Hematopoietic multipotent progenitor cell treated with erythropoietin and hydrocortisone succinate and interleukin-3 and kit ligand, for 17 days (in vitro differentiated cells): ENCODE measurements at regions not wholly inside any gene's neighbourhood (a gene's known extent, or its start where the extent isn't known, plus 50 kb on each side); places are given as distances from the start of the nearest gene placed in this dataset.

Experiments used
- DNase-seq: peaks from one replicate; pipeline ENCODE4 v3.0.0-alpha.2; 2015; ENCODE audit warnings: low spot score

DNA sequence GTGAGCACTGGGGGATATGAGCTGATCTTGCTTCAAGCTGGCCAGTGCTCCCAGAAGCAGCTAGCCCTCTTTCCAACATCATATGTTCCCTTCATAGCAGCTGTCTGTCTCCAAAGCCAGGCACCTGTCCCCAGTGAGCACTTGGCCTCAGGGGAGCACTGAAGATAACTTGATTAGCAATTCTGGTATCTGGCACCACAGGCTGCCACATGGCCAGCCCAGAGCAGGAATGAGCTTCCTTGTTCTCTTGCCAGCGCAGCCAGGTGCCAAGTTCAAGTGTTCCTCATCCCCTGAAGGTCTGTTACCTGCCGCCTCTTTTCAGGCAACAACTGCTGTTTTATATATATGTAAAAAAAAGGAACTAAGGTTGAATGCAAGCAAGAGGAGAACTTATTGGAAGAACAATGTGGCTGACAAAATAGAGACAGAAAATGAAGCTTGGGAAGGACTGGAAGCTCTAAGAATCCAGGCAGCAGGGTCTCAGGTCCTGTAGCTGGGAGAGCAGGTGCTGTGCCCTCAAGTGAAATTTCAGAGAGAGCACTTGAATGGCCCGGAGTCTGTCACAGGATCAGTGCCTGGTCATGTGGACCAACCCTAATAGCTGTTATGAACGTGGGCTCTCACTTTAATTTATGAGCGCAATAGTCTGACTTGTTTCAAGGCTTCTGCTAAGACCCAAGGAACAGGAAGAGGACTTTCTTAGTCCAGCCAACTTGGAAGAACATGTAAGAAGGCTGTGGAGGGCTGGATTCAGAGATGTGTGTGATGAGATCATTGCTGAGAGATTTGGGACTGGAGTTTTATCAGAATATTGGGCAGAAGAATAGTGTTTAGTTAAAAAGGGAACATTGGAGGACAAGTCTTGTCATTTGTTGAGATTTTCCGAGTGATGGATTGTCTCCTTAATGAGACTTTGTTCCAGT is 267.2 kb downstream of the GLRX3 start:
- no peak for DNase-seq

DNA sequence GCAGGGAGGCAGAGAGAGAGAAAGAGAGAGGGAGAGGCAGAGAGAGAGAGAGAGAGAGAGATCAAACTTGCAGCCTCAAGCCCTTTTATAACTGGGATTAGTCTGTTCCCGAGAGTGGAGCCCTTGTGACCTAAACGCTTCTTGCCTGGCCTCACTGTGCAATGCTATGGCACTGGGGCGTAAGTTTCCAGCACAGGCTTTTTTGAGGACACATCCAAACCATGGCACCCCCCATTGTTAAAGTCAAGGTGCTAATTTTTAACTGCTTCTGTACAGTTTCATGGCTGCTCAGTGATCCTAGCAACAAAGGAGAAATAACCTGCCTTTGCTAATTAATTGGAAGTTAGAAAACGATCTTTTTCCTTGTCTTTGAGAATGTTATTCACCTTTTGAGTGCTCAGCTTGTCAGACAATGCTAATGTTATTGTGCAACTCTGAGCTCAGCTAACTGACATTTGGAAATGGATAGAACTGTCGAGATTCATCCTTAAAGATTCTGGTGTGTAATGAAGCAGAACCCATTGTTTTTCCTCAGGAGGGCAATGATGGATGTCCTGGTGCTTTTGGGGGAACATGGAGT is 268.4 kb downstream of the GLRX3 start:
- DNase-seq, result no peak

DNA sequence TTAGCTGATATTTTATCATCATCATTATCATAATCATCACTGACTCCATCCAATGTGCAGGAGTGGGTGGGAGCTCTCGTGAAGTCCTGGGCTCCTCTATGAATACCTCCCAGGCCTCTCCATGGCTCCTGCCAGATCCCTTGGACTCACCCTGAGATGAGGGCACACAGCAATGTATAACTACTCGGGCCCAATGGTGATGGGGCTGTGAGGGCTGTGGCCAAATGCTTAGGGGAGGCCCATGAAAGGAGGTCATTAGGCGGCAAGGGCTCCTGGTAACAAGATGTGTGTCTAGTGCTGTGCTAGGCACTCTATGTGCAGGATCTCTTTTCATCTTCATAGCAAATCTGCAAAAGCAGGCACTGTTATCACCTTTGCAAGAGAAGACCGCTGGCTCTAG is 270.9 kb downstream of the GLRX3 start:
- no peak for DNase-seq

DNA sequence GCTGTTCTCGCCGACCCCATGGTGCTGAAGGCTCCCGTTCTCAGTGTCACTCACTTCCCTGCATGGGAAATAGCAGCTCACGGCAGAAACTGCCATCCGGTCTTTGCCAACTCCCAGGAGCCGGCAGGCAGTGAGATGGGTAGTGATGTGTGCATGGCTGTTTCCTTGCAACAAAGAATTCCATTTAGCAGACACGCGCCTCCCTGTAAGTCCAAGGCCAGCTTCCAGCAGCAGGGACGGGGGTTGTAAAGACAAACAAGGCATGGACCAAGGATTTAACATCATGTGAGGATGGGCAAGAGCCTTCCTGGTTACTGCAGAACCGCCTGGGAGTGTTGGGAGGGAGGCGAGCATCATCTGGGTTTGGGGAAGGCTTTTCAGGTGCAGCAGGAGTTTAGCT is 273.1 kb downstream of the GLRX3 start:
- DNase-seq, result no peak

DNA sequence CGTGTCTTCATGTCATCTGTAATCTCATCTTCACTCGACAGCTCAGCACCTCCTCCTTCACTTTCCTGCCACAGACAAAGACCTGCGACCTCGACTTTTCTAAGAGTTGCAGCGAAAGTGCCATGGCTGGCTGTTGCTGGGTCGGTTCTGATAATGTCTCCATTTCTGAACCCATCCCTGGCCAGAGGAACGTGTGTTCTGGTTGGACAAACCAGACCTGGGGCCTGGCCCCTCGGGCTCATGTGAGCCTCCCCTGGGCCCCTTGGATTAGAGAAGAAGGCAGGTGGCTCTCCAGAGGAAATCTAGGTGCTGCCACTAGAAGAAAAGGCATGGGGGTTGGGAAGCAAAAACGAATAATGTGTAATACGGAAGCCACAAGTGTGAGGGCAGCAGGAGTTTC is 273.7 kb downstream of the GLRX3 start:
- no peak for DNase-seq

DNA sequence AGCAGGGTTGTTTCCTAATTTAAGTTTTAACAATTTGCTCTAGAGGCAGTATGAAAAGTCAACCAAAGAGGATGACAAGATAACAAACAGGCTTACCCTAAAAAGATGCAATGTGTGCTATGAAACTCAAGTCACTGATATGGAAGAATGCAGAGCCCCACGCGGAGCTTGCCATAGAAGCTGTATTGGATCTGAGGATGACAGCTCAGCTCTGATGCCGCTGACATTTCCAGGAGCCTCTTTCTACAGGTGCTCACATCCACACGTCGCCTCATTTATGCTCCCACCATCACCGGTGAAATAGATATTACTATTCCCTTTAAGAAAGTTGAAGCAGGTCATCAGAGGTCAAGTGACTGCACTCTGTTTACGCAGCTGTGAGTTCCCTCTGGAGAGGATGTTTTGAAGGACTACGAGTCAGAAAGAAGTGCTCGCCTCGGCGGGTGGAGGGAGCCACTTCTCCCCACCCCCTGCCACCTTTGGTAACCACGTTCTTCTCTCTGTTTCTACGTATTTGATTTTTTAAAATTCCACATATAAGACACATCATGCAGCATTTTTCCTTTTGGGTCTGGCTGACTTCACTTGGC is 275.4 kb downstream of the GLRX3 start:
- no peak for DNase-seq

DNA sequence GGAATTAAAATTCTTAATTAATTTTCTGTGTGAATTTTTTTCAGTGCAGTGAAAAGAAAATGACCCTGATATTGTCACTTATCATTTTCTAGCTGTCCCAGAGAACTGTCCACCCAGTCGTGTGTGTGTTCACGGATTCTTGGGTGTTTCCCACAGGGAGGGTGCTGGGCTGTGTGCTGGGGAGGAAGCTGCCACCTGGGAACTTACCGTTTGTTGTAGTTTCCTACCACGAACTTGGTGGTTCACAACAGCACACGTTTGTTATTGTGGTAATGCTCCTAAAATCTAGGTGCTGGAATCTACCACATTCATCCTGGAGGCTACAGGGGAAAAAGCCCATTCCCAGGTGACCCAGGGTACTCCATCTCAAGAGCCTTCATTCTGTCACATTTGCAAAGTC is 276.1 kb downstream of the GLRX3 start:
- no peak for DNase-seq

DNA sequence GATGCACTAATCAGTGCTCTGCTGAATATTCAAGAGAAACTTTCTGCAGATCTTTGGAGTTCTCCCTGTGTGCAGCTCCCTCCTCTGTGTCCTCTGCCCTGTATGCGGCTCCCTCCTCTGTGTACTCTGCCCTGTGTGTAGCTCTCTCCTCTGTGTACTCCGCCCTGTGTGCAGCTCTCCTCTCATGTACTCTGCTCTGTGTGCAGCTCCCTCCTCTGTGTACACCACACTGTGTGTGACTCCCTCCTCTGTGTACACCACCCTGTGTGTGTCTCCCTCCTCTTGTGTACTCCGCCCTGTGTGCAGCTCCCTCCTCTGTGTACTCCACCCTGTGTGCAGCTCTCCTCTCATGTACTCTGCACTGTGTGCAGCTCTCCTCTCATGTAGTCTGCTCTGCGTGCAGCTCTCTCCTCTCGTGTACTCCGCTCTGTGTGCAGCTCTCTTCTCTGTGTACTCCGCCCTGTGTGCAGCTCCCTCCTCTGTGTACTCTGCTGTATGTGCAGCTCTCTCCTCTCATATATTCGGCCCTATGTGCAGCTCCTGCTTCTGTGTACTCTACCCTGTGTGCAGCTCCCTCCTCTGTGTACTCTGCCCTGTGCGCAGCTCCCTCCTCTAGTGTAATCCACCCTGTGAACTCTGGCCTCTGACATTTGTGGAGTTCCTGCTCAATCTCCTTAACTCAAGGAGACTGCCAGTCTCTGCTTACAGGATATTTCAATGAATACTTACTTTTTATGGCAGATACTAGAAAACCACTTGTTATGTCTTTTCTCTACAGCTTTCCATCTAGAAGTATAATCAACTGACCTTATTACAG is 280.4 kb downstream of the GLRX3 start:
- no peak for DNase-seq

DNA sequence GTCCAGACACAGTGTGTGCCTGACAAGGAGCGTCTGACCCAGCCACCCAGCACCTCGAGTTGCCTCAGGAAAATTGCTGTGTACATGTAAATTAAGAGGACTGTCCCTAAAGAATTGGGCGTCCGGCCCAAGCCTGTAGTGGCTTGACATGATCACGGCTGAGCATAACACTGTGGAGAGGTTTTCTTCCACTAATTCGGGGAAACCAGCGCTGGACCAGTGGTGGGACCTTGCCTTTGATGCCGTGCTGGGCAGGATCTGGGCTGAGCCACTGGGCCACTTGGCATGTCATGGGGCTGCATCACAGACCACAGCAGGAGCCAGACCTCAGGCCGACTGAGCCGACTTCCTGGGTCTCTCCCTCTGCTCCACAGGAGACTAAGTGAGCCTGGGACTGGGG is 282.5 kb downstream of the GLRX3 start:
- DNase-seq, result no peak

DNA sequence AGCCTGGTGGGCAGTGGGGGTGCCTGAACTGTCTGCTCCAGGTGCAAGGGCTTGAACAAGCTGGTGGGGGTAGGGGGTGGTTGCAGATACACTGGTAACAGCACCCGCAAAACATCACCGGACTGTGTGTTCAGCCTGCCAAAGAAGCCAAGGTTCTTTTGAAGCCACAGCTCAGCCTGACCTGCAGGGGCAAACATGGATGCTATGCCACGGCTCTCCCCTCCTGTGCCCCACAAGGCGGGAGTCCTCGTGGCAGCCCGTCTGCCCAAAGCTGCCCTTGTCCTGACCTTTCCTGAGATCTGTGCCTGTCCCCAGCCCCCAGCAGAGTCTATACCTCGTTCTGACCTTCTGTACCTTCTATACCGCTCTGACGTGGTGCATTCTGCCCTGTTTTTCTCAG is 285.7 kb downstream of the GLRX3 start:
- no peak for DNase-seq

DNA sequence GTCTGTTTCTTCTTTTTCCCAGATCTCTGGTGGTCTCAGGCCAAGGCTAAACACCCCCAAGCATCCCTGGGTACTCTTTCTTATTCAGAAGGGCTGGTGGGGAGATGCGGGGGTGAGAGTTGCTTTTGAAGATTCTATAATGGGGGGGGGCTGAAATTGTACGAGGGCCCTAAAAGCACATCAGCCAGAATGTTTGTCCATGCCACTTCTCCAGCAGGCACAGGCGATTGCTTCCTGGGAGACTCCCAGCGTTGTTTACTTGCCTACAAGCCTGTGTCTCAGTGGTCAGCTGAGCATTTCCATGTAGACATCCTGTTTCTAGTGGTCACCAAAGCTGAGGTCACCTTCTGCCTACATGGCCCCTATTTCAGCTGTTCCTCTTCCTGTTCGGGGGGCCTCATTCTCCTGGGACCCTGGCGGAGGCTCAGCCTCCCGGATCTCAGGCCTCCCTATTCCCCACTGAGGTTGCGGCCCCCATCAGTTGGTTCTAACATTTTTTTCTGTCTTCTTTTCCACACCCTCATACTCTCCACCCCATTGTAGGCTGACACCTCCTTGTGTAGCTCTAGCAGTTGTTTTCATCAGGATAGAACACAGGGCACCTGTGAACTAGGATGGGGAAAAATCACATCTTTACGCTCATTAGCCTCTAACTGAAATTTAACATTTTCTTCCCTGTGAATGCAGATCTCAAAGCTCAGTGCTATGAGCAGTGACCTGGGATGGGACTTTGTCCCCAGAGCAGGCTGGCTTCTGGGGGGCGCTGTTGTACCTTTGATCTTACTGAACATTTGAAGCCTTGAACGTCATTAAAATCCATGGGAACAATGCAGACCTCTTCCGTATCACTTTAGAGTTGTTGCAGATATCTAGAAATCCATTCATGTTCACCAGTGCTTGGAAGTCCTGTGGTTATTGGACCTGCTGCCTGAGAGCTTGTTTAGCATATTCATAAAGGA is 286.5 kb downstream of the GLRX3 start:
- DNase-seq, result no peak

DNA sequence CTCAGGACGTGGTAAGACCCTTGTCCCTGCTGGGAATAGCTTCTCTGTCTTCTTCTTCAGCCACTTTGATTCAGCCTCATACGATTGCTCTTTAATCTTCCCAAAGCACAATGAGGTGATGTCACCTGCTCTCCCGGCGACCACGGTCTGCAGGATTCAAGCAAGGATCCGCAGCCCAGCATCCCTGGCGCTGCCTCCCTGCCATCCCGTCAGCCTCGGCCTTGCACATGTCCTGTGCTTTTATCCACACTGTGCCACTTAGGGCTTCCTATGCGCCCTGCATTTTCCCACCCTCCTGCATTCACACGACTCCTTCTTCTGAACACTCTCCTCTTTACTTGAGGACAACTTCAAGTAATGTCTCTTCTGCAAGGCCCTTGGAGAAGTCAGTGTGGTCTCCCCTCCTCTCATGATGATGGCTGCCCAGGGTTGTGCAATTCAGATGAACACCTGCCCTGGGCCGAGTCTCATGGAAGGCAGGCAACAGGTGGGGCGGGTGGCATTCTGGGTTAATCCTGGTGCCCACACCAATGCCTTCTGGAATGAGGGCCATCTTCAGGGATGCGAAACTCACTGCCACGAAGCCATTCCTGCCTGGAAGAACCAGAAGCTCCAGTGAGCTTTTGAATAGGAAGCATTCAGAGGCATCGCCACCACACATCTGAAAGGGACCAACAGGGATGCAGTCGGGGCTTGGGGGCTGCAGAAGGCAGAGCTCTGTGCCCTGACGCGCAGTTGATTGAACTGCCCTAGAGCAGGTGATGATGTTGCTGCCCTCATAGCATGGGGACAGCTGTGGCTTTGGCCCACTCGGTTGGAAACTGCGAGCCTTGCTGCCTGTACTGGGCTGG is 287.5 kb downstream of the GLRX3 start:
- no peak for DNase-seq

DNA sequence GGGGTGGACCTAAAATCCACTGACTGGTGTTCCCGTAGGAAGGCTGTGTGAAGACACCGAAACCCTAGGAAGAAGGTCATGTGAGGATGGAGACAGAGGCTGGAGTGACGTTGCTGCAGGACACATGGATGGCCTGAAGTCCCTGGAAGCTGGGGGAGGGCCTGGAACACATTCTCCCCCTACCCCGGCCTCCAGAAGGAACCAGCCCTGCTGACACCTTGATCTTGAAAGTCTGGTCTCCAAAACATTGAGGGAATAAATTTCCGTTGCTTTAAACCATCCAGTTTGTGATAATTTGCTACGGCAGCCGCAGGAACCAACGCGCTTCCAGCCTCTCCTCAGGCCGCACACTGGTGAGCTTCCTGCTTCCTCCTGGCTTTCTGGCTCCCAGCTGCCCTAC is 288.2 kb downstream of the GLRX3 start:
- no peak for DNase-seq

DNA sequence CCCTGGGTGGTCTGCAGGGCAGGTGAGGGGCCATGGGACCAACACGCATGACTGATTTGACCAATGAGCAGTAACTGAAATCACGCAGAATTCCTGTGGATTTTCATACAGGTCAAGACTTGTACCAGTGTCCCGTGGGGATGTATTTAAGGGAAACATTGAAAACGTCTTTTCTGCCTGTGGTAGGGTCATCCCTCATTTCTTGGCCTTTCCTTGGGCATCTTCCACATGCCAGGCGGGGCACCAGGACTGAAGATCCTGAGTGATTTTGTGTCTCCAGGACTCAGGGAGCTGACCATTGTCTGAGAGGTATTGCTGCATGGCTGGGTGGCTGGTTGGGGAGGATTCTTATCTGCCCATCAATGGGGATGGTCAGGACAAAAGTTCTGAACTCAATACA is 289.0 kb downstream of the GLRX3 start:
- no peak for DNase-seq

DNA sequence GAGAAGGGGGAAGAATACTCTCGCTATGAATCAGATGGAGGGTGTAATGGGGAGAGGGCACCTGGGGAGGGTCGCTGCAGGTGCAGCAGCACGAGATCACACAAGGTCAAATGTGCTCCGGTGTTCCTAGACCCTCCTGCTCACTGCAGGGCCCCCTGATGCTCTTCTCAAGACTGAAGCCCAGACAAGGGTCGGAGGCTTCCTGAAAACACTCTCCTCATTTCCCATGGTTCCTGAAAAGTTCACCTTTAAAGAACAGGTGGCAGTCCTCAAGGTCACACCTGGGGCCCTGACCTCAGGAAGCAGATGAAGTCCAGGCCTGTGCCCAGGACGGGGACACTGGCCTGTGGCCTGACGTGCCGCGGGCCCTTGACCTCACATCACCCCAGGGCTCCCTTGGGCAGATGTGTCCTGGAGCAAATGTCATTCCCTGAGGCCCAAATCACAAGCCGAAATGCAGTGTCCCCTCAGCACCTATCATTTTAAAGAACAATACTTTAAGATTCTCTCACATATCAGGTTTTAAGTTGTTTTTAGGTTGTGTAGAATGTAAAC is 289.8 kb downstream of the GLRX3 start:
- DNase-seq, result no peak

DNA sequence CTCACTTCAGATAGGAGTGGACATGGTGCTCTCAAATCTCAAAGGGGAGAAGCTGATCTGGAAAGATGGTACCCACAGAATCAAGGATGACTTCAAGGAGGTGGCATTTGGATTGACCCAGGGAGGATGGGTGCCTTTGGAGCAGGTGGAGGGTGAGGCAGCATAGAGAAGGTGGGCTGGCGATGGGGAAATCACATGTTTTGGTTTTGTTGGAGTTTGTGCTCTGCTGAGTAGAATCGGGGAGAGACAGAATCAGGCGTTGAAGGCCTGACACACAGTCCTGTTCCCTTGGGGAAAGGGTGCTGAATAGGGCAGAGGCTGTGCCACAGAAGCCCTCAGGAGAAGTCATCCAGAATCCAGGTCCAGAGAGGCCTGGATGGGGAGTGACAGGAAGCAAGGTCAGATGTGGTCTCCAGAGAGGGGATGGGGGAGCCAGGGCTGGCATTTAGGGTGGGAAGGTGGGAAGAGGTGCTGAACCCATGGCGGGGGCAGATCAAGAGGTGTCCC is 291.1 kb downstream of the GLRX3 start:
- DNase-seq, result no peak

DNA sequence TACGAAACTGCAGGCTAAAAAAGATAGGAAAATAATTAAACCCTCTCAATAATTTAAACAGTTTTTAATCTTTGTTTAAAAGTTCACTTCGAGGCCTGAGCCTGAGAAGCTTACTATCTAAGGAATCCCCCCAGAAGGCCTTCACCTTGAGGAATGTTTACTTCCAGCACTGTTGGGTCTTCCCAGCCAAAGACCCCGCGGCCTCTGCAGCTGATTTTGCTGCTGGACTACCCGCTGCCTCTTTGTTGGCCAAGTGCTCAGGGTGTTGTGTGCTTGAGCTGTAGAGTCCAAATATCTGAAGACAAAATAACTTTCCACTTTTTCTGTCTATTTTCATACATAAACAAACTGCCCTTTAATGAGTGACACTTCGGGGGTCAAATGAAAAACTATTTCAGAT is 292.7 kb downstream of the GLRX3 start:
- DNase-seq, result no peak

DNA sequence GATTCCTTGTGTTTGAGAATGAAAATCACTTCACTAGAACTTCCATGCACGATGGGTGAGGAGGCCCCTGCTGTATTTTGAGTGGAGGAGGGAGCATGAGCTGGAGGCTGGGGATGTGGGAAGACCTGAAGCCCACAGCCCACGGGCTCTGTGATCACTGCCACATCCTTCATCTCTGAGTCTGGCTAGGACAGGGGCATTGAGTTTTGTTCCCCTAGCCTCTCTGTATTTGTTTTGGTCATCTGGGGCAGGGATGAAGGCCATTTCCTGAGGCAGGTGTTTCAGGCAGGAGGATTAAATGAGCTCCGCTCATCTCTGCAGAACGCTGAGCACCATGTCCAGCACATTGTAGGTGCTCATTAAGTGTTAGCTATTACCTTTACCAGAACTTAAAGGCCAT is 293.6 kb downstream of the GLRX3 start:
- no peak for DNase-seq

DNA sequence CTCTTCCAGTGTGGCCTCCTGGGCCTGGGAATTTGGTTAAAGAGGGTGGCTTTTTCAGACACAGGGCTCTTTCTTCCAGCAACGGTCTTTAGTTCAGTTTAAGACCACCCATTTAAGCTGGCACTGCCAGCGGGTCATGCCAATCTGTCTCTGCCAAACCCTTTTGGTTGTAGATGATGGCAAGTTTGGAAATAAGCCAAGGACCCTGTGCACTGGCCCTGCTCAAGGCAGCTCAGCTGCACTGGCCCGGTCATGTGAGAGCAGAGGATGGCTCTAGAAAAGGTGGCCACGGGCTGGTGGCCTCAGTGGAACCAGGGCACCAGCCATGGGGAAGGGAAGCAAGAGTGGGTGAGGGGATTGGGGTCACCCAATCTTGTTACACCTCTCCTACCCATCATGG is 294.1 kb downstream of the GLRX3 start:
- DNase-seq, result no peak
